Stimulated activated CD8-positive, alpha-beta memory T cell treated with anti-CD3 and anti-CD28 coated beads, Interleukin-2, amount 100 ng/mL, for 1 hour (primary cell): ENCODE measurements at regions not wholly inside any gene's neighbourhood (a gene's known extent, or its start where the extent isn't known, plus 50 kb on each side); places are given as distances from the start of the nearest gene placed in this dataset.

Experiments used
- DNase-seq, 2 donors: peaks; one replicate each; pipeline ENCODE4 v3.0.0-alpha.2; 2020; ENCODE audit warnings: low read depth in 2 of 2

DNA sequence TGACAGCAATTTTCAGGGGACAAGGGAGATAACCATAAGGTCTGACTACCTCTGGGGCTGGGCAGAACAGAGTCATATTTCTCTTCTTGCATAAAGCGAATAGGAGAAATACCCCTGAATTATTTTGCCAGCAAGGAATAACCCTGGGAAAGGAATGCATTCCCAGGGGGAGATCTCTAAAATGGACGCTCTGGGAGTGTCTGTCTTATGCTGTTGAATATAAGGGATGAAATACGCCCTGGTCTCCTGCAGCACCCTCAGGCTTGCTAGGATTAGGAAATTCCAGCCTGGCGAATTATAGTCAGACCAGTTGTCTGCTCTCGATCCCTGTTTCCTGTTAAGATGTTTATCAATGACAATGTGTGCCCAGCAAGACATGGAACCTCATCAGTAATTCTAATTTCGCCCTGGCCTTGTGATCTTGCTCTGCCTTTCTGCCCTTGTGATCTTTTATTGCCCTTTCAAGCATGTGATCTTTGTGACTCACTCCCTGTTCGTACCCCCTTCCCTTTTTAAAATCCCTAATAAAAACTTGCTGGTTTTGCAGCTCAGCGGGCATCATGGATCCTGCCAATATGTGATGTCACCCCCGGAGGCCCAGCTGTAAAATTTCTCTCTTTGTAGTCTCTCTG lies 221.6 kb upstream of the HS3ST5 start:
- DNase-seq = no peak

DNA sequence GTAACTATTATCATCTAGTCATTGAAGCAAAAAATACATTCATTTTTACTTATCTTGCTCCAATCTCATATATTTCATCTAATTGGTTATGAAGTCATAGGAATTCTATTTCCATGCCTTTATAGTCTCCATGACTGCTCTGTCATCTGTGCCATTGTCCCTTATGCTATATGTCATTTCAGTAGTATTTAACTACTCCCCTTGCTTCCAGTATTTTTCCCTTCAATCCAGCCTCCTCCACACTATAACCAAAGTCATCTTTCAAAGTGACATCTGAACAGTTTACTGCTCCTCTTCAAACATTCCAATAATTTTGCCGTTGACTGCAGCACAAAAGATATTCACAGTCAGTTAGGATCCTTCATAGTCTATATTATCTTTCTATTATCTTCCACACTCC lies 216.6 kb upstream of the HS3ST5 start:
- no peak for DNase-seq

GRCh38 chr6:114558153-114558552 lies 215.3 kb upstream of the HS3ST5 start:
- no peak for DNase-seq

- DNase-seq = no peak
Observed at GRCh38 chr6:114556846-114557488, 214.1 kb upstream of the HS3ST5 start.

- DNase-seq = no peak
Observed at GRCh38 chr6:114550316-114550715, 207.5 kb upstream of the HS3ST5 start.

DNA sequence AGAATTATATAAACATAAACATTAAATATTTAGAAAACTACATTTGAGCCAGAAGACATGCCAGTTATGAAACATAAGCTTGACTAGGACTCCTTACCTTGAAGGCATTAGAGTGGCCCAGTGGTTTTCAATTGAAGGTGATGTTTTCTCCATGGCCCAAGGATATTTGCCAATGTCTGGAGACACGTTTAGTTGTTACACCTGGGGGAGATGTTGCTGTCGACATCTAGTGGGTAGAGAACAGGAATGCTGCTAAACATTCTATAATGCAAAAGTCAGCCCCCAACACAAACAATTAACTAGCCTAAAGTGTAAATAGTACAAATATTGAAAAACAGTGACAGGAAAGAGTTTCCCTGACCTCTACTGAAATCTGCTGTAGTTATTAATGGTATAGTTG lies 200.9 kb upstream of the HS3ST5 start:
- DNase-seq = no peak

DNA sequence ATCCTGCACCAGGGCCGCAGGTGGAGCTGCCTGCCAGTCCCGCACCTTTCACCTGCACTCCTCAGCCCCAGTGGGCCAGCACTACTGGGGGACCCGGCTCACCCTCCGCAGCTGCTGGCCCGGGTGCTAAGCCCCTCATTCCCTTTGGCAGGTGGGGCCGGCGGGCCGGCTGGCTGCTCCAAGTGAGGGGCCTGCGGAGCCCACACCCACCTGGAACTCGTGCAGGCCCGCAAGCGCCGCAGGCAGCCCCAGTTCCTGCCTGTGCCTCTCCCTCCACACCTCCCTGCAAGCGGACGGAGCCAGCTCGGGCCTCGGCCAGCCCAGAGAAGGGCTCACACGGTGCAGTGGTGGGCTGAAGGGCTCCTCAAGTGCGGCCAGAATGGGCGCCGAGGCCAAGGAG lies 199.0 kb upstream of the HS3ST5 start:
- no peak for DNase-seq

DNA sequence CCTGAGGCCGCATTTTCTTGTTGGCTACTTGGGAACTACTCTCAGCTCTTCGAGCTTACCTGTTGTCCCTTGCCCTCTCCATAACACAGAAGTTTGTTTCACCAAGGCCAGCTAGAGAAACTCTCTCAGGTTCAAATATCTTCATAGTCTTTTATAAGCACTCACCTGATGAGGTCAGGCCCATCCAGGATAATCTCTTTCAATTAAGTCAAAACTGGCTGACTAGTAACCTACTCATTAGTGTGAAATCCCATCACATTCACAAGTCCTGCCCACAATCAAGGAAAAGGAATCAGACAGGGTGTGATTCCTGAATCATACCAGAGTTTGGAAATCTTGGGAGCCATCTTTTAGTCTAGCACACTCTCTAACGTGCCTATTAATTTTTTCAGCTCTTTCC lies 195.2 kb upstream of the HS3ST5 start:
- DNase-seq = no peak

GRCh38 chr6:114534813-114535212 lies 192.0 kb upstream of the HS3ST5 start:
- no peak for DNase-seq

- no peak for DNase-seq
Observed at GRCh38 chr6:114524081-114524480, 181.3 kb upstream of the HS3ST5 start.

- no peak for DNase-seq
Observed at GRCh38 chr6:114523508-114523907, 180.7 kb upstream of the HS3ST5 start.

DNA sequence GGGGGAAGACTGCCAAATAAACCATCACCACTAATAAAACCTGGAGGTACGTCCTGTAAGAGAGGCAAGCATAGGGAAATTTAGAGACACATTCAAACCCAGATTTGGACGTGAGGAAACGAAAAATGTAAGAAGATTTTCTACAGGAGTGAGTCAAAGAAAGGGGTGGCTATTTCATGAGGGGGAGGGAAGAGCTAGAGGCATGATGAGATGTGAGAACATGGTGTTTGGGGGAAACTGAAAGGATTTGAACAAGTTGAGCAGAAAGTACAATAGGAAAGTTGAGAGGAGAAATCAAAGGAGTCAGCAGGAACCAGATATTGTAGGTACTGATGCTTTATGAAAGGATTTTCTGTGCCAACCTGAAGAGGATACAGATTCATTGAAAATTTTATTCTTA lies 179.1 kb upstream of the HS3ST5 start:
- no peak for DNase-seq

- DNase-seq = no peak
Observed at GRCh38 chr6:114520976-114521375, 178.2 kb upstream of the HS3ST5 start.

DNA sequence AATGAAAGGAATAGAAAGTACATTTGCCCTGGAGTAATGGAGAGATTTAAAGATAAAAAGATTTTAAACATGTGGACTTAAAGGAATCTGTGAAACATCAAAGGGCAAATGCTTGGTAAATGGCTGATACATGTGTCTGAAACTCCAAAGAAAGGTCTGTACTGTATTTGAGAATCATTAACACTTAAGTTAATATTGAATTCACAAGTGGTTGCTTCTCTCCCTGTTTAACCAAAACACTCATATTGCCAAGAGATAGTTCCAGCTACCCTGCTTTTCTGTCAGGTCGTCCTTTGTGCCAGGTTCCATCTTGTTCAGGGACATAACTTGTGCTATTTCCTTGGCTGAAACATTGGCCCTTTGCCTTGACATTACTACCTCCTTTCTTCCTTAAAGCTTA lies 171.3 kb upstream of the HS3ST5 start:
- no peak for DNase-seq

- DNase-seq = no peak
Observed at GRCh38 chr6:114471450-114471849, 128.6 kb upstream of the HS3ST5 start.

- DNase-seq = no peak
Observed at GRCh38 chr6:114467931-114468330, 125.1 kb upstream of the HS3ST5 start.

DNA sequence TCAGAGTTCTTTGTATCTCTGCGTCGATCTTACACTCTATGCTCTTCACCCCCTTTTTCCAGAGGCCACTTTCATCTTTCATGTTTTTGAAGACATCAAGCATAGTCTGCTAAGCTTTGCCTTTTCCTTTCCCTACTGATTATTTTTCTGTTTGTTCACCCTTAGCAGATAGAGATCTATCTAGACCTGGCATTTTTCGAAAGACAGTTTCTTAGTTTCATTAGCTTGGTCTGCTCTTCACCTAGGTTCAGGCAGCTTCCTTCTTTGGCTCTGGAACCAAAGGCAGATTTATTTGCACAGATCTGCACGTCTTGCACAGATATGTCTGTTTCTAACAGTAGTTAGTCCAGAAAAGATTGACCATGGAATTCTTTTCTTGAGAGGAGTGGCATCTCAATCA lies 122.7 kb upstream of the HS3ST5 start:
- DNase-seq = no peak

DNA sequence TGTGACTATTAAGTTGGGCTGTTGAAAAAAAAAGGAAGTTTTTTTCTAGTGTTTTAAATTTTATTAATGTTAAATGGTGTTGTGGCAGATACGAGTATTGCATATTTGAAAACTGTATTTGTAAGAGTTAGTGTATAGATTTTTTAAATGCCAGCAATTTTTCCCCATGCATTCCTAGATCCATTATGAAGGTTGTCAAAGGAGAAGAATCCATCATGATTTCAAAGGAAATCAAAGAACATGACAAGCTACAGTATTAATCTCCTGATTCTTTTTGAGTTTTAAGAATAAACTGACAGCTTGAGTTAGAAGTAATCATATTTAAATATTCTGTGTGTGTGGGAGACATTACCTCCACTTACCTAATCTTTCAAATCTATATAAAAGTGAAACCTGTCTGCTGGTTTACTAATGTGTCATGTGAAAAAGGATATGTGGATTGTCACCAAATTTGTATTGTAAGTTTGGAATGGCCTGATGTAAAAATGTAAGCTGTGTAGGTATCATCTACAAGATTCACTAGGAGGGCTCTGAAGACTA lies 111.0 kb upstream of the HS3ST5 start:
- DNase-seq = no peak

- DNase-seq = no peak
Observed at GRCh38 chr6:114452785-114453401, 110.1 kb upstream of the HS3ST5 start.

DNA sequence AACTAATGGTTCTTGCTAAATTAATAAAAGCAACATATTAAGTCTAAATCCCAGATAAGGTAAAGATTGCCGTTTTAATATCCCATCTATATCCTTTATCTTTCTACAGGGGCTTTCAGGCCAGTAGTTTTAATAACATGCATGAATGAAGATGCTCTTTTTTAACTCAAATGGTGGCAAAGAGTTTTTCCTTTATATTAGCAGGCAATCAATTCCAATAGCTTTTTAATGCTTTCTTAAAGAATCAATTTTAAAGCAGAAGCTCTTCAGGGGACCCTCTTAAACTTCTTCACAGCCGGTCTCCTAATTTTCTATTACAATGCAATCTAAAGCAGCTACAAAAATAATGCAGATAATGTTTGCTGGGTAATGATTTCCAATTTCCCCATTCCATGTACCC lies 107.8 kb upstream of the HS3ST5 start:
- no peak for DNase-seq

DNA sequence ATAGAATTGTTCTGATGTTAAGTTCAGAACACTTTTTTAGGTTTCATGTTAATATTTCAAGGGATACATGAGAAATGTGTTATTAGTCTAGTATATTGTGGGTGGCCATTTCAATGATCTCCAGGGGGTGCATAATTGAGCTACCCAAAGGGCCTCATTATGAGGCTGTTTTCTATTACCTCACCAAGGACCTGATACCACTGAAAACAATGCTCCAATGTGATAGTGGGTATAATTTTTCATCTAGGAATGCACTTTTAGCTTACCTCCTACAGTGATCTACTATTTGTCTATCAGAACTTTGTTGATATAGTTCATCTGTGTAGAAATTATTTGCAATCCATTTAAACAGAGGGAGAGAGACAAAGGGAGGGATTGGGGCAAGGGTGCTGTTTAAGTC lies 106.8 kb upstream of the HS3ST5 start:
- DNase-seq = no peak

GRCh38 chr6:114446342-114446741 lies 103.5 kb upstream of the HS3ST5 start:
- DNase-seq = no peak

DNA sequence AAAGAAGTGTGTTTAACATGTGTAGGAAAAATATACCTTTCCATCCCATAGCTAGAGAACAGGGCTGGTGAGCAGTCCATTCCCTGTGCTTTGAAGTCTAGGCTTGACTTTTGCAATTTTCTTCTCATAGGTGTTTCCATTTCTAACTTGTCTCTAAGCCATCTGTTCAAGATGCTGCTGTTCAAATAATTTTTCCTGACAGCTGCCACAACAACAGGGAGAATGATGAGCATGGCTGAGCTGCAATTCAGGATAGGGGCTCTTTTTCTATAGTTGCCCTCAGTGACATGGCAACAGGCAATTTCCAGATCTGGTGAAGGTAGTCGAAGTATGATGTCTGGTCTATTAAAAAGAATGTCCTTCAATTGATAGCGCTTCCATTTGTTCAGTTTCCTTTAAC lies 103.0 kb upstream of the HS3ST5 start:
- DNase-seq = no peak
